ENCODE measurements at regions not wholly inside any gene's neighbourhood (a gene's known extent, or its start where the extent isn't known, plus 50 kb on each side); places are given as distances from the start of the nearest gene placed in this dataset.

DNA sequence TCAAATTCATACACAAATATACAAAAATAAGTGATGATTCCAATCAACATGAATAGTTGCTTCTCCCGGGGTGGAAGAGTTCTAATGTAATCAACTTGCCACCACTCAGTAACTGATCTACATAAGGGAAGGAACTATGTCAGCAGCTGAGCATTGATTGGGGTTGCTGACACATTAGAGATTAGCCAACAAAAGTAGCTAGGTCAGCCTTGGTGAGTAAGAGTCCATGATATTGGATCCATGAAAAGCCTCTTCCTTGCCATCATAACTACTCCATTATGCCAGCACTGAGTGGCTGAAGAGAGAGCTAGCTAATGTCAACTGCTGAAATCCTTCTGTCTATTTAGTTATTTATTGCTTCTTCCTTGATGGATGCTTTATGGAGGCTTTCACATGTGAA is 309.8 kb downstream of the NFIB start (continued):
- TF ChIP-seq, protein P1, sequence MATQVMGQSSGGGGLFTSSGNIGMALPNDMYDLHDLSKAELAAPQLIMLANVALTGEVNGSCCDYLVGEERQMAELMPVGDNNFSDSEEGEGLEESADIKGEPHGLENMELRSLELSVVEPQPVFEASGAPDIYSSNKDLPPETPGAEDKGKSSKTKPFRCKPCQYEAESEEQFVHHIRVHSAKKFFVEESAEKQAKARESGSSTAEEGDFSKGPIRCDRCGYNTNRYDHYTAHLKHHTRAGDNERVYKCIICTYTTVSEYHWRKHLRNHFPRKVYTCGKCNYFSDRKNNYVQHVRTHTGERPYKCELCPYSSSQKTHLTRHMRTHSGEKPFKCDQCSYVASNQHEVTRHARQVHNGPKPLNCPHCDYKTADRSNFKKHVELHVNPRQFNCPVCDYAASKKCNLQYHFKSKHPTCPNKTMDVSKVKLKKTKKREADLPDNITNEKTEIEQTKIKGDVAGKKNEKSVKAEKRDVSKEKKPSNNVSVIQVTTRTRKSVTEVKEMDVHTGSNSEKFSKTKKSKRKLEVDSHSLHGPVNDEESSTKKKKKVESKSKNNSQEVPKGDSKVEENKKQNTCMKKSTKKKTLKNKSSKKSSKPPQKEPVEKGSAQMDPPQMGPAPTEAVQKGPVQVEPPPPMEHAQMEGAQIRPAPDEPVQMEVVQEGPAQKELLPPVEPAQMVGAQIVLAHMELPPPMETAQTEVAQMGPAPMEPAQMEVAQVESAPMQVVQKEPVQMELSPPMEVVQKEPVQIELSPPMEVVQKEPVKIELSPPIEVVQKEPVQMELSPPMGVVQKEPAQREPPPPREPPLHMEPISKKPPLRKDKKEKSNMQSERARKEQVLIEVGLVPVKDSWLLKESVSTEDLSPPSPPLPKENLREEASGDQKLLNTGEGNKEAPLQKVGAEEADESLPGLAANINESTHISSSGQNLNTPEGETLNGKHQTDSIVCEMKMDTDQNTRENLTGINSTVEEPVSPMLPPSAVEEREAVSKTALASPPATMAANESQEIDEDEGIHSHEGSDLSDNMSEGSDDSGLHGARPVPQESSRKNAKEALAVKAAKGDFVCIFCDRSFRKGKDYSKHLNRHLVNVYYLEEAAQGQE (IDR thresholded peaks at IDR 0.05), result no peak

- peaks cover 0 to 4% (median 0%) of the 10 kb centered on the region in 4 donors for H3K9me3 ChIP-seq (ENCODE audit: control insufficient read depth in 4 of 4, low read length in 3 of 4)
- H3K36me3 ChIP-seq (ENCODE audit: control insufficient read depth in 4 of 4, insufficient read depth in 3 of 4, low read depth in 1 of 4, low read length in 3 of 4), result no peaks in the 10 kb centered on the region
- 87% methylated on average over 3 of the region's 3 CpGs for WGBS
- no peak overlapping the region for H3K9ac ChIP-seq (ENCODE audit: low read depth in 1 of 2, low read length in 2 of 2)
- no peaks in the 10 kb centered on the region for H3K27me3 ChIP-seq (ENCODE audit: control insufficient read depth in 4 of 4, insufficient read depth in 4 of 4, low read length in 3 of 4)
- TF ChIP-seq, protein P2, sequence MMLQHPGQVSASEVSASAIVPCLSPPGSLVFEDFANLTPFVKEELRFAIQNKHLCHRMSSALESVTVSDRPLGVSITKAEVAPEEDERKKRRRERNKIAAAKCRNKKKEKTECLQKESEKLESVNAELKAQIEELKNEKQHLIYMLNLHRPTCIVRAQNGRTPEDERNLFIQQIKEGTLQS (IDR thresholded peaks at IDR 0.05), result no peak
- TF ChIP-seq, protein P3, sequence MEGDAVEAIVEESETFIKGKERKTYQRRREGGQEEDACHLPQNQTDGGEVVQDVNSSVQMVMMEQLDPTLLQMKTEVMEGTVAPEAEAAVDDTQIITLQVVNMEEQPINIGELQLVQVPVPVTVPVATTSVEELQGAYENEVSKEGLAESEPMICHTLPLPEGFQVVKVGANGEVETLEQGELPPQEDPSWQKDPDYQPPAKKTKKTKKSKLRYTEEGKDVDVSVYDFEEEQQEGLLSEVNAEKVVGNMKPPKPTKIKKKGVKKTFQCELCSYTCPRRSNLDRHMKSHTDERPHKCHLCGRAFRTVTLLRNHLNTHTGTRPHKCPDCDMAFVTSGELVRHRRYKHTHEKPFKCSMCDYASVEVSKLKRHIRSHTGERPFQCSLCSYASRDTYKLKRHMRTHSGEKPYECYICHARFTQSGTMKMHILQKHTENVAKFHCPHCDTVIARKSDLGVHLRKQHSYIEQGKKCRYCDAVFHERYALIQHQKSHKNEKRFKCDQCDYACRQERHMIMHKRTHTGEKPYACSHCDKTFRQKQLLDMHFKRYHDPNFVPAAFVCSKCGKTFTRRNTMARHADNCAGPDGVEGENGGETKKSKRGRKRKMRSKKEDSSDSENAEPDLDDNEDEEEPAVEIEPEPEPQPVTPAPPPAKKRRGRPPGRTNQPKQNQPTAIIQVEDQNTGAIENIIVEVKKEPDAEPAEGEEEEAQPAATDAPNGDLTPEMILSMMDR (IDR thresholded peaks at IDR 0.05; ENCODE audit: low read depth, low read length, missing input control), result no peak
- no peak for TF ChIP-seq RAD21 (IDR thresholded peaks at IDR 0.05)
- TF ChIP-seq EGR1 (IDR thresholded peaks at IDR 0.05; ENCODE audit: low read depth in 2 of 2), result no peak
- no peak for TF ChIP-seq GABPA (IDR thresholded peaks at IDR 0.05 in 1 of 2, conservative IDR thresholded peaks at IDR 0.05 in 1 of 2)
- TF ChIP-seq TAF1 (conservative IDR thresholded peaks at IDR 0.05), result no peak
- TF ChIP-seq NR2F2 (IDR thresholded peaks at IDR 0.05), result no peak
- TF ChIP-seq FOXA2 (IDR thresholded peaks at IDR 0.05), result no peak
- TF ChIP-seq ZBTB33 (IDR thresholded peaks at IDR 0.05), result no peak
- no peak for TF ChIP-seq RXRA (IDR thresholded peaks at IDR 0.05)
- TF ChIP-seq, protein P1 (IDR thresholded peaks at IDR 0.05), result no peak
- TF ChIP-seq YY1 (IDR thresholded peaks at IDR 0.05), result no peak
- TF ChIP-seq FOXA1 (IDR thresholded peaks at IDR 0.05), result no peak
- TF ChIP-seq HNF4G (IDR thresholded peaks at IDR 0.05), result no peak
- TF ChIP-seq, protein P4, sequence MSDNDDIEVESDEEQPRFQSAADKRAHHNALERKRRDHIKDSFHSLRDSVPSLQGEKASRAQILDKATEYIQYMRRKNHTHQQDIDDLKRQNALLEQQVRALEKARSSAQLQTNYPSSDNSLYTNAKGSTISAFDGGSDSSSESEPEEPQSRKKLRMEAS (IDR thresholded peaks at IDR 0.05), result no peak
- TF ChIP-seq SP1 (IDR thresholded peaks at IDR 0.05), result no peak
- TF ChIP-seq HNF4A (conservative IDR thresholded peaks at IDR 0.05), result no peak
- no peak for TF ChIP-seq JUND (IDR thresholded peaks at IDR 0.05)
- no peak for DNase-seq (ENCODE audit: low spot score)
- no peaks in the 10 kb centered on the region for H3K4me1 ChIP-seq (ENCODE audit: control insufficient read depth in 4 of 4, insufficient read depth in 4 of 4, low read length in 3 of 4)
- H3K27ac ChIP-seq (ENCODE audit: low read depth in 1 of 2, low read length in 2 of 2), result no peak overlapping the region
- H3K4me3 ChIP-seq (ENCODE audit: low read depth in 1 of 3, low read length in 3 of 3), result no peak overlapping the region
Measured at GRCh38 chr9:13994240-13994639, 319.7 kb downstream of the NFIB start.
